Activated naive CD8-positive, alpha-beta T cell treated with anti-CD3 and anti-CD28 coated beads for 36 hours (primary cell): ENCODE measurements at regions not wholly inside any gene's neighbourhood (a gene's known extent, or its start where the extent isn't known, plus 50 kb on each side); places are given as distances from the start of the nearest gene placed in this dataset.

Experiments used
- DNase-seq: peaks from one replicate; pipeline ENCODE4 v3.0.0; 2021
- H3K27ac Mint-ChIP-seq: one replicate; pipeline ENCODE4 v1.8.0; 2022; ENCODE audit warnings: mild to moderate bottlenecking, moderate library complexity, mixed read lengths
- H3K27me3 Mint-ChIP-seq: one replicate; pipeline ENCODE4 v1.8.0; 2022; ENCODE audit warnings: mild to moderate bottlenecking, mixed read lengths
- H3K36me3 Mint-ChIP-seq: one replicate; pipeline ENCODE4 v1.8.0; 2021; ENCODE audit warnings: mild to moderate bottlenecking, mixed read lengths
- H3K4me1 Mint-ChIP-seq: one replicate; pipeline ENCODE4 v1.8.0; 2021; ENCODE audit warnings: mixed read lengths
- H3K4me3 Mint-ChIP-seq: one replicate; pipeline ENCODE4 v1.8.0; 2022; ENCODE audit warnings: mild to moderate bottlenecking, moderate library complexity, mixed read lengths
- H3K9me3 Mint-ChIP-seq: one replicate; pipeline ENCODE4 v1.8.0; 2022; ENCODE audit warnings: mixed read lengths

DNA sequence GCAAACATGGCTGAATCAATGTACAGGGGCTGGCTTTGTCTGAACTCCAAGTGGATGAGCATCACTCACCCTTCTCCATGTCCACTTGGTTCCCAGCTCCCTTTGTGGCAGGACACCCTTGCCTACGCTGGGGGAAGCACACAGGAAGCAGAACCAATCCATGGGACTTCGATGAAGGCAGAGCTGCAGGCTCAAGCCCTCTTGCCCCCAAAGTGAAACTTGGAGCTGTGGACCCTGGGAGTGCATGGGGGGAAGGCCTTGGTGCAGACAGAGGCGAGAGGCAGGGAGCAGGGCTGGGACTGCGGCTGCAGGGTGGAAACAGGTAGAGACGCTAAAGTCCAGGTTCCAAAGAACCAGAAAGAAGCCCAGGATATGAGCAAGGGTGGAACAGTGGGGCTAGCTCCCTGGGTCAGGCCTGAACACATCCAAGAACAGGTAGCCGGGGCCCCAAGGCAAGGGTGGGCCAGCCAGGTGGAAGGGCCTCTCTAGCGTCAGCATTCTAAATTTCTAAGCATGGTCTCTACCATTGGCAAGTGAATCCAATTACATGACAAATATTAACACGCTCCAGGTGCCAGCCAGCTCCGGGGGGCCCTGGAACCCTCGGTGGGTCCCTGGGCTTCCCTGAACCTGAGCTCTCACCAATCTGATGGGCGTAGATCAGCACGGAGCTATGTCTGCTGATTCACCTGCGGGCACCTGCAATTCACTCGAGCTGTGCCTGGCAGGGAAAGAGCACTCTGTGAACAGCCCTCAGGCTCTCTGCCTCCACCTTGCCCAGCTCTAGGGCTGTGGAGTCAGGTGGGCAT, 532.8 kb downstream of the BRD1 start:
- H3K27me3 Mint-ChIP-seq, result no peaks in the 10 kb centered on the region
- DNase-seq, result no peak

DNA sequence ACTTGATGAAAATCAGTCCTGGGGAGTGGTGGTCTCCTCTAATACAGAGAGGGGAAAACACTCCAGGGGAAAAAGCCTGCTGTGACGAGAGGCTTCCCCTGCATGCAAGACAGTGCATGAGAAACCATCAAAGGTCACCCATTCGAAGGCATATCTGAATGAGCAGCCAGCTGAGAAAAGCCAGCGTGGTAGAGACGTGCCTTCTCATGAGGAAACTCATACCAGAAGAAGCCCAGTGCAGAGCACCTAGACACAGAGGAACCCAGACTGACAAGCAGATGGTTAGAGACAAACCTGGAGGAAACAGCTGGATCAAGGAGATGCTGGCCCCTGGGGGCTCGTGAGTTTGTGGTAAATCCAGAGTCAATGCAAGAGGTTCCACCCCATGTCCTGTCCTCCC, 534.8 kb downstream of the BRD1 start:
- no peak for DNase-seq
- Mint-ChIP-seq H3K36me3 (no peaks in the 10 kb centered on the region), H3K27me3 (no peaks in the 10 kb centered on the region), H3K27ac (no peak overlapping the region), H3K4me1 (no peaks in the 10 kb centered on the region), H3K9me3 (peaks cover 10% of the 10 kb centered on the region), H3K4me3 (no peak overlapping the region)

More for the DNA sequence above, 532.8 kb downstream of the BRD1 start:
- Mint-ChIP-seq H3K4me1 (no peaks in the 10 kb centered on the region), H3K27ac (no peak overlapping the region), H3K9me3 (peaks cover 10% of the 10 kb centered on the region), H3K4me3 (no peak overlapping the region), H3K36me3 (no peaks in the 10 kb centered on the region)

GRCh38 chr22:49291781-49292180, 535.9 kb downstream of the BRD1 start:
- peaks cover 10% of the 10 kb centered on the region for H3K9me3 Mint-ChIP-seq
- DNase-seq, result no peak
- H3K4me3 Mint-ChIP-seq, result no peak overlapping the region
- no peaks in the 10 kb centered on the region for H3K36me3 Mint-ChIP-seq
- H3K4me1 Mint-ChIP-seq, result no peaks in the 10 kb centered on the region
- no peaks in the 10 kb centered on the region for H3K27me3 Mint-ChIP-seq
- H3K27ac Mint-ChIP-seq, result no peak overlapping the region

GRCh38 chr22:49291169-49291568, 536.5 kb downstream of the BRD1 start:
- H3K27ac Mint-ChIP-seq, result no peak overlapping the region
- no peaks in the 10 kb centered on the region for H3K36me3 Mint-ChIP-seq
- H3K4me1 Mint-ChIP-seq, result no peaks in the 10 kb centered on the region
- peaks cover 10% of the 10 kb centered on the region for H3K9me3 Mint-ChIP-seq
- DNase-seq, result no peak
- no peaks in the 10 kb centered on the region for H3K27me3 Mint-ChIP-seq
- H3K4me3 Mint-ChIP-seq, result no peak overlapping the region

- no peak overlapping the region for H3K4me3 Mint-ChIP-seq
- H3K27me3 Mint-ChIP-seq, result no peaks in the 10 kb centered on the region
Measured at GRCh38 chr22:49290711-49291110, 537.0 kb downstream of the BRD1 start.

DNA sequence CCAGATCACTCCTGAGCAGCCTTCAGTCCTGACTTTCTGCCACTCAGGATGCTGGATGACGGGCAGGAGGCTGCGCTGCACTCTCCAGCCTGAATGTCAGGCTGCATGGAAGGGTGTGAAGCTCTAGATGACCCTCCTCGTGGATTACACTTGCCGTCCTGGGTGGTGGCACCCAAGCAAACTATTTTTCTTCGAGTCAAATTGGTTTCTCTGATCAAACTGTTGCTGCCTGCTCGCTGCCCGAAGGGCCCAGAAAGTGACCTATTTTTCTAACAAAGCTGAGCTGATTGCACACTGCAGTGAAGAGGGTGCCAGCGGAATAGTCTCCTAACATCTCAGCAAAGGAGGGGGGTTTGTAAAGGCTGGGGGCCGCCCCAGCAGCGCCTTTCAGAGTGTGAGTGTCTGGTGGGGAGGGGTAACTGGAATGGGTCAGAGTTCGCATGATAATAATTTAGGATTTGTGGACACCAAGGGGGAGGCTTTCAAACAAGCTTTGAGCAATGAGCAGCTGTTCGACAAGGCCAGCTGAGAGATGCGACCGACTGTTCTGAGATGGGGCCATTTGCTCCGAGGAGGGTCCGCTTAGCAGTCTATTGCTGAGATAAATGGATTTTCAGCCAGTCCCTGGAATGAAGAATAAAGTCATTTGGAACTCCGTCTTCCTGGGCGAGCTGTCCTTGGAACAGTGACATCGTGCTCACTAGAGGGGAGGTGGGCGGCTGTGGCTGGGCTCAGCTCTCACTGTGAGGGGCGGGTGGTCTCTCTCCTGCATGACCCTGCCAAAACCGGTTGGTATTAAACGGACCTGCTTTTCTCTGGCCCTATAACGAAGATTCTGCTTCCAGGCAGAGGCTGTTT, 537.6 kb downstream of the BRD1 start:
- no peaks in the 10 kb centered on the region for H3K27me3 Mint-ChIP-seq
- H3K4me3 Mint-ChIP-seq, result no peak overlapping the region
- H3K36me3 Mint-ChIP-seq, result no peaks in the 10 kb centered on the region
- no peaks in the 10 kb centered on the region for H3K4me1 Mint-ChIP-seq
- peaks cover 10% of the 10 kb centered on the region for H3K9me3 Mint-ChIP-seq
- no peak for DNase-seq
- no peak overlapping the region for H3K27ac Mint-ChIP-seq

More at GRCh38 chr22:49290711-49291110, 537.0 kb downstream of the BRD1 start:
- no peak for DNase-seq
- Mint-ChIP-seq H3K9me3 (peaks cover 10% of the 10 kb centered on the region), H3K27ac (no peak overlapping the region), H3K36me3 (no peaks in the 10 kb centered on the region), H3K4me1 (no peaks in the 10 kb centered on the region)

GRCh38 chr22:49286181-49286760, 541.4 kb downstream of the BRD1 start:
- no peaks in the 10 kb centered on the region for H3K9me3 Mint-ChIP-seq
- H3K4me1 Mint-ChIP-seq, result no peaks in the 10 kb centered on the region
- no peaks in the 10 kb centered on the region for H3K36me3 Mint-ChIP-seq
- no peak overlapping the region for H3K27ac Mint-ChIP-seq
- no peak for DNase-seq
- no peak overlapping the region for H3K4me3 Mint-ChIP-seq
- peaks cover 16% of the 10 kb centered on the region for H3K27me3 Mint-ChIP-seq

DNA sequence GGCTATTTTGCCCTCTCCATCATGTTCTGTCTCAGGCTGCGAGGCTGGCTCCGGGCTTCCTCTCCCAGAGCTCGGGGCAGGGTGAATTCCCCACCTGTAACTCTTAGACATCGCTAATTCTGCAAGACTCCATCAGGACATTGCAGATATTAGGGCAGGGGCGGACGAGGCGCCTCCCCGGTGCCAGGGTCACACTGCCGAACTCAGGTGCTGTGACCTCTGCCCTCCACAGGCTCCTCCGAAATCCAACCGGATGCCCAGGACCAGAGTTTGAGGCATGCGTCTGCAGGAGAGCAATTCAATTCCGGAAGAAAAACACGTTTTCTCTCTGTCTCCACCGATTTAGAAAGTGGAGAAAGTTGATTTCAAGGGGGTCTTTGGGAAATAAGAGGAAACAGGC, 542.7 kb downstream of the BRD1 start:
- Mint-ChIP-seq H3K9me3 (peaks cover 8% of the 10 kb centered on the region), H3K4me1 (no peaks in the 10 kb centered on the region), H3K36me3 (no peaks in the 10 kb centered on the region), H3K4me3 (no peak overlapping the region), H3K27me3 (peaks cover 16% of the 10 kb centered on the region), H3K27ac (no peak overlapping the region)
- no peak for DNase-seq

DNA sequence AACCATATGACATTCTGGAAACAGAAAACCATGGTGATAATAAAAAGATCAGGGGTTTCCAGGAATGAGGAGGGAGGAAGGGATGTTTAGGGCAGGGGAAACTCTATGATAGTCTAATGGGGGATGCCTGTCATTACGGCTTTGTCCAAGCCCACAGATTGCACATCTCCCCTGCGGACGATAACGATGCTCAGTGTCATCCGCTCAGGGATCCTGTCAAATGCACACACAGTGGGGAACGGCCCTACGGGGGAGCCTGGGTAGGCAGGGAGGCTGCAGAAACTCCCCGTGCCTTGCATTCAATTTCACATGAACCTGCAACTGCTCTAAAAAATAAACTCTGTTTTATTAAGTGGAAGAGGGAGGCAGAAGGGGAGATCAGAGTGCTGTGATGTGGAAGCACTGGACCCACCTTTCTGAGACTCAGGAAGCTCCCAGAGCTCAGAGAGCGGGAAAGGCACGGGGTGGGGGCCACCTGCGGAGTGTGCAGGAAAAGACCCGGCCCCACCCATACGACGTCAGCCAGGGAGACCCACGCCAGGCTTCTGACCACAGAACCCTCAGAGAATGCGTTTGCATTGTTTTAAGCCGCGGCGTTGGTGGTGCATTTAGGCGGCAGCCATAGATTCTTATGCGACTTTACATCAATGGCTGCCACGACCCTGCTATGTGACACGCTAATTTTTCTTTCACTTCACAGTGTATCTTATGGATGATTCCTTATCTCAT, 543.5 kb downstream of the BRD1 start:
- Mint-ChIP-seq H3K27me3 (peaks cover 16% of the 10 kb centered on the region), H3K4me3 (no peak overlapping the region), H3K36me3 (no peaks in the 10 kb centered on the region), H3K4me1 (no peaks in the 10 kb centered on the region), H3K9me3 (peaks cover 9% of the 10 kb centered on the region), H3K27ac (no peak overlapping the region)
- DNase-seq, result no peak

GRCh38 chr22:49282596-49282995, 545.1 kb downstream of the BRD1 start:
- DNase-seq, result no peak
- Mint-ChIP-seq H3K27ac (no peak overlapping the region), H3K36me3 (no peaks in the 10 kb centered on the region)

DNA sequence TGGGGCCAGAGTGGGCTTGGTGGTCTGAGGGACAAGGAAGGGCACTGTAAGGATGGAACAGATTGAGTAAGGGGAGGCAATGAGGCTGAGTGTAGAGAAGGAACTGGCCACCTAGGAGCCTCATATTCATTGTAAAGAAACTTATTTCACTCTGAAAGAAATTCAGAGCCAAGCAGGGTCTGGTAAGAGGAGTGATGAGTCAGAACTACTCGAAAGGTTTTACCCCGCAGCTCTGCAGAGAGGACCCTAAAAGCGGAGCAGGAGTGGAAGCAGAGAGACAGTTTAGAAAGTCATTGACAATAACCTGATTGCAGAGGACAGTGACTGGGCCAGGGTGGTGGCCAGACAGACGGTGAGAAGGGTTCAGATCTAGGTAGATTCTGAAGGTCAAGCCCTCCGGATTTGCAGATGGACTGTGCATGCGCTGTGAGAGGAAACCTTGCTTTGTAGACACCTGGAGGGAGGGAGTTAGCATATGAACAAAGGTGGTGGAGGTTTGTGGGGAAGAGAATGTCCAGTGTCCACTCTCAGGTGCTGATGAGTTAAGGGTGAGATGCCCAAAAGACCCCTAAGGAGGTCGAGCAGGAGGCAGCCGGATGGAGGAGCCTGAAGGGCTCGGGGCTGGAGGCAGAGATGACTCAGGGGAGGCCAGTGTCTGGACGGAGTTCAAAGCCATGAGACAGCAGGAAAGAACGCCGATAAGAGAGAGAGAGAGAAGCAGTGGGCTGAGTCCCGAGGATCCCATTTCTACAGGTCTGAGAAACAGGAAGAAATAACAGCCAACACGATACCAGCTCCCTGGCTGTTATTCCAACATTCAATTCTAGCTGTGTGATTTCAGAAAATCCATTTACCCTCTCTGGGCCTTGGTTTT, 546.0 kb downstream of the BRD1 start:
- no peak for DNase-seq
- Mint-ChIP-seq H3K9me3 (peaks cover 9% of the 10 kb centered on the region), H3K36me3 (no peaks in the 10 kb centered on the region), H3K27ac (no peak overlapping the region), H3K27me3 (peaks cover 16% of the 10 kb centered on the region), H3K4me3 (no peak overlapping the region), H3K4me1 (no peaks in the 10 kb centered on the region)

More at GRCh38 chr22:49282596-49282995, 545.1 kb downstream of the BRD1 start:
- Mint-ChIP-seq H3K9me3 (peaks cover 9% of the 10 kb centered on the region), H3K27me3 (peaks cover 16% of the 10 kb centered on the region), H3K4me3 (no peak overlapping the region), H3K4me1 (no peaks in the 10 kb centered on the region)

- no peak for DNase-seq
- H3K27me3 Mint-ChIP-seq, result peaks cover 13% of the 10 kb centered on the region
- H3K36me3 Mint-ChIP-seq, result no peaks in the 10 kb centered on the region
- H3K27ac Mint-ChIP-seq, result no peak overlapping the region
- H3K4me3 Mint-ChIP-seq, result no peak overlapping the region
- no peaks in the 10 kb centered on the region for H3K4me1 Mint-ChIP-seq
- peaks cover 9% of the 10 kb centered on the region for H3K9me3 Mint-ChIP-seq
Measured at GRCh38 chr22:49278340-49278739, 549.3 kb downstream of the BRD1 start.

DNA sequence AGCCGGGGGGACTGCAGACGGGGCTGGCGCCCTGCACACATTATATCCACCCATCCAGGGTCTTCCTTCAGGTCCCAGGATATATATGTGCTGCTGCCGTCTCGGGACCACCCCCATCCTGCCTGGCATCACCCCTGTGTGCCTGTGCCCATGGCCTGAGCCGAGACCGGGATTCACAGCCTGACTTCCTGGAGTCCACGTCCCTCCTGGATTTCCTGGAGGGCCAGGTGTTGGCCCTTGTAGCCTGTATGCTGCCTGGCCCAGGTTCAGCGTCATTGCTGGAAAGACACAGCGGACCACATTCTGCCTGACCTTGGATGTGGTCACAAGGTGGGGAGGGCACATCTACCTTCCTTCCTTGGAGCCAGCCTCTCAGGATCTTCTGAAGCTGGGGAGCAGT, 551.1 kb downstream of the BRD1 start:
- Mint-ChIP-seq H3K4me3 (no peak overlapping the region), H3K36me3 (no peaks in the 10 kb centered on the region), H3K27ac (no peak overlapping the region), H3K4me1 (no peaks in the 10 kb centered on the region), H3K9me3 (peaks cover 9% of the 10 kb centered on the region), H3K27me3 (peaks cover 5% of the 10 kb centered on the region)
- DNase-seq, result no peak

DNA sequence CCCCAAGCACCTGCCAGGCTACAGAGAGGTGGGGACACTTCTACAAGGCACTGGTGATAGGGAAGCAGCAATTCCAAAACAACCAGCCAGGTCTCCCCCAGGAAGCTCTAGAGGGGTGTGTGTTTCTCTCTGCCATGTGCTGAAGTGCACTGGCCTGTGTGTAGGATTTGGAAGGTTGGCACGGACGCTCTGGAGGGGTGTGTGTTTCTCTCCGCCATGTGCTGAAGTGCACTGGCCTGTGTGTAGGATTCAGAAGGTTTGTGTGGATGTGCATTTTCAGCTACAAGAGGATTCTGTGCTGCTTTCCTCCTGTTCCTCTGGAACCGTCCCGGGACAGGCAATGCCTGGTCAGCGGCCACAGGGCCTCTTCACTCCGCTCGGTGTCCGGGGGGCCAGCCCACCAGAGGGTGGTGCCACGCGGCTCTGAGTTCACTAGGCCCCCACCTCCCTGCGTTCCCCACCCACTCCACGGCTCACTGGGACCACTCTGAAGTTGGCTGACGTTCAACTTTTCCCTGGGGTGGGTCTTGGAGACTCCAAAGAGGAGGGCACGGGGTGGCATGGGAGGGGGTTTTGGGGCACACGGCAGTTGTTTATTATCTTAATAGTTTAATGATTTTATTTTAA, 552.8 kb downstream of the BRD1 start:
- no peak overlapping the region for H3K27ac Mint-ChIP-seq
- peaks cover under 1% of the 10 kb centered on the region for H3K9me3 Mint-ChIP-seq
- no peak for DNase-seq
- no peak overlapping the region for H3K4me3 Mint-ChIP-seq
- H3K4me1 Mint-ChIP-seq, result no peaks in the 10 kb centered on the region
- no peaks in the 10 kb centered on the region for H3K36me3 Mint-ChIP-seq
- H3K27me3 Mint-ChIP-seq, result peaks cover 16% of the 10 kb centered on the region
